Ureter (tissue), 1 donor: ENCODE measurements at regions not wholly inside any gene's neighbourhood (a gene's known extent, or its start where the extent isn't known, plus 50 kb on each side); places are given as distances from the start of the nearest gene placed in this dataset.

Experiments used
- DNase-seq: peaks from one replicate; pipeline ENCODE4 v3.0.0-alpha.2; 2020; ENCODE audit warnings: low spot score
- donor health status: DM: yes; HTN: yes; CAD: no.

DNA sequence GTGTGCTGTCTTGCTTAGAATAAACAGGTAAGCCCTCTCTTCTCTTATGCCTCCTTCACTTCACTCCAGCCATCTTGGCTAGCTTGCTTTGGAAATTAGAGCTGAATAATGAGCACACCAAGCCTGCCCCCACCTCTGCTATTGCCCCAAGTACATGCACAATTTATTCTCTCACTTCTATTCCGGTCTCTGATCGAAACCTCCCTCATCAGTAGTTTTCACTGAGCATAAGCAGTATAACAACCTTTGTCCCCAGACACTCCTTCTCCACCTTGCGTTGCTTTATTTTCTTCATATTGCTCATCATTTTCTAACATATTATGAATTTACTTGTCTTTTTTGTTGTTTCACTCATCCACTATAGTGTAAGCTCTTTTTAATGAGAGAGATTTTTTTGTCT lies 253.4 kb downstream of the GXYLT1 start:
- no peak for DNase-seq

DNA sequence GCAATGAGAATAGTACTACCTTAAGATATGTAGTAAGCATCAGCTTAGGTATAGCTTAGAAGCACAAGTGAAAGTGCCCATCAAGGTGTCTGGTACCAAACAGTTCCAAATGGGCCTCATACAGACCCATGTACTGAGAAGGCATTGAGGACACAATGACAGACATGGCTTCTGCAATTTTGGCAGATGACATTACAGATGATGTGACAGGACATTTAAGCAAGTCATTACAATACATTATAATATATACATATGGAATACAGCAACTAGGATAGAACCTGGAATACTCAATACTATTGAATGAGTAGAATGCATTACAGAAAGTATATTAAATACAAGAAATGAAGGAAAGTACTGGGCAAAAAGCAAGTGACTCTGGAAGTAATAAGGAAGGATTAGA lies 256.4 kb downstream of the GXYLT1 start:
- DNase-seq = no peak

DNA sequence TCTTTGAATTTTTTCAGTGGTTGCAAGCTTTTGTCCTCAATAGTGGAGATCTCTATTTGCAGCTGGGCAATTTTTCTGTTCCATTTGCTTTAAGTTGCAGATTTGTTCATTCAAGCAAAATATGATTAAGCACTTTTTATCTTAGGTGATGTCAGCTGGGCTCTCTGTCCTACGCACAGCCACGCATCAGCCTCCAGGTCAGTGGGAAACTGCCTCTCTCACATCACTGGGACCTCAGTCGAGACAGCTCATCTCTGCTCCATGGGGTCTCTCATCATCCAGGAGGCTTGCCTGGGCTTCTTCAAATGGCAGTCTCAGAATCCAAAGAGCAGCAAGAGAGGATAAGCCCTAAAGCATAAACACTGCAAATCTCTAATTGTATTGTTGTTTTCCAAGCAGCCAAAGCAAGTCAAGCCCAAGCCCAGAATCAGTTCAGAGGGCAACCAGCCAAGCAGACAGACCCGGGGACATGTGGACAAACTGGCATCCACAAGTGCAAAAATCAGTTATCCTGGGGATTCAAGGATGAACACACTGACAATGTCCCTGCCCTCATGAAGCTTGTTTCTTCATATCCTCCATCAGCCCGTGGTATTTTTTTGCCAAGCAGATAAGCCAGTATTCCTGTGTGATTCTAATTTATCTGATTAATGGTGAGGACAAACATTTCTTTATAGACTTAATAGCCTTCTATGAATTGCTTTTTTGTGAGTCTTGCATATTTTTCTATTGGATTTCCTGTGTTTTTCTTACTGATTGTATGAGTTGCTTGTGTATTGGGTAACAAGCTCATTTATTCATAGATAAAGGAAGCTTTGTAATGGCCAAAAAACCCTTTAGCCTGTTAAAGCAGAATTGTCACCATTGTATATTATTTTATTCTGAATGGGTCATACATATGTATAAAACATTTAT lies 262.5 kb downstream of the GXYLT1 start:
- DNase-seq = no peak

DNA sequence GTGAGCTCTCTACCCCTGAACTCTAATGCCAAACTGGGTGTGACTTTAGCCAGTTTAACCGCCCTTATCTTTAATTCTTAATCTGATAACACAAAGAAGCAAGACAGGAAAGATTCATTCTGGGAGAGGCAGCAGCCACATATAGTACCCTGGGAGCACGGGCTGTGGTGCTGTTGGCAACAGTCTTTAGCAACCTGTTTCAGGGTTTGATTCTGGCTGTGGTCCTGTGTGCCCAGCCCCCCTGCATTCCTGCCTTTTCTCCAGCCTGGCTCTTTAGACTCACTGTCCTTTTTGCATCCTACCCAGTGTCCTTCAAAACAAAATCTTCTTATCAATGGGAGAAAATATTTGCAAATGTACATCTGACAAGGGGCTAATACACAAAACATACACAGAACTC lies 275.2 kb downstream of the GXYLT1 start:
- DNase-seq = no peak

DNA sequence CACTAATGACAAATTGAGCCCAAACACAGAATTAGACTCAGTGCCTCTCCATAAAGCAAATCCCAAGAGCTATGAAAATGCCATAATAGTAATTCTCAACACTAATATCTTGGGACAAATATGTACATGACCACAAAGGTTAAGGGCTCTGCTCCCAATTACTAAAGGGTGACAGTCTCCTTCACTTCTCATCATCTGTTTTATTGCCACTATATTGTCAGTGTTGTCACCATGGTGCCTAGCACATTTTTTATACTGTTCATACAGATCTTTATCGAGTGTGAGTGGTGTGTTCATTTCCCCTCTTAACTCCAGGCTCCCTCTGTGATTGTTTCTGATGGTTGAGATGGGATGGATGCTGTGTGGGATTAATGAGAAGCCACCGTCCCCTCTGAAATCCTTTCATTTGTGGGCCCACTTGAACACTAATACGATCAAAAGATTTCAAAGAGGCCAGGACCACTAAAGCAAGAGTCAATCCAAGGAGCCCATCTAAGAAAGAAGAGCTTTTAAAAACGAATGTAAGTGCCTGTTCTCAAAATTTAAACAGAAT lies 277.7 kb downstream of the GXYLT1 start:
- no peak for DNase-seq

DNA sequence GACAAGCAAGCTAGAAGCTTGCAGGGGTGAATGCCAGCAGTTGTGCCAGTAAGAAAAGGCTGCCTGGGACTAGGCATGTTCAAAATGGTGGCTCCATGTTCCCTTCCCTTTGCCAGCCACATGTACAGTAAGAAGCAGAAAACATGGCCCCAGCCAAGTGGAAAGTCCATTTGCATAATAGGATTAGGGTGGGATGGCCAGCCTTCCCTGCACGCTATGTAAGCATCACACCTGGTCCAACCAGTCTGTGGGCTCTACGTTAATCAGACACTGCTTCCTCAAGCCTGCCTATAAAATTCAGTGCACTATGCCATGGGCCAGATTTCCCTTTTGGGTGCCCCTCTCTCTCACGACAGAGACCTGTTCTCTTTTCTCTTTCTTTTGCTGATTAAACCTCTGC lies 288.4 kb downstream of the GXYLT1 start:
- no peak for DNase-seq

DNA sequence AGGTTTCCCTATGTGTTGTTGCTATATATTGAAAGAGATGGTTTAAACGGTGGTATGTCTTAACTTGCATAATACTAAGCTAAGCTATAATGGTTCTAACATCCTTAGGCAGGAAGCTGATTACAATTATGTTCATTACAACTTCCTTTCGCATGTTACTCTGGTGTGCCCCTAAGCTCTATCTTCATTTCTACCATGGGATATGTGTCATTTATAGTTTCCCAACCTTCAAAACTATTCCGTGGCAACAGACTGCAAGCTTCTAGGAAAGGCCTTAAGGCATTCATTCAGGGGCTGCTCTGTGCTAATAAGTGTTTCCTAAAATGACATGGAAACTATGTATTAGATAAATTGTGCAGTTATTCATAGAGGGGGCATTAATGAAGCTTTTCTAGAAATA lies 294.6 kb downstream of the GXYLT1 start:
- no peak for DNase-seq

DNA sequence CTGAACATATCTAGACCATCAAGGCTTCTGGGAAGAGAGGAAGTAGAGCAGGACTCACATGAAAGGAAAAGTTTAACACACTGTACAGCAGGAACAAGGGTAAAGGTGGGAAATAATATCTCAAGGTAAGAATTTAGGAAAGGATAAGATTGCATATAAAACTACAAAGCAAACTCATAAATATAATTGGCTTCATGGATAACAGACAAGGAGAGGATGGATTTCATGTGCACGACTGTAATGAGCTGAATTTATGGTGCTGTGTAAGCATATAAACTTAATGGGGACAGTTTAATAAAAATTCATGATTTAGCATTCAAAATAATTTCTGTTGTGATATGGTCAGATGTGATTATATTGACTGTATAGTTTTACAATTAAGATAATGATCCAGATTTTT lies 298.0 kb downstream of the GXYLT1 start:
- no peak for DNase-seq

DNA sequence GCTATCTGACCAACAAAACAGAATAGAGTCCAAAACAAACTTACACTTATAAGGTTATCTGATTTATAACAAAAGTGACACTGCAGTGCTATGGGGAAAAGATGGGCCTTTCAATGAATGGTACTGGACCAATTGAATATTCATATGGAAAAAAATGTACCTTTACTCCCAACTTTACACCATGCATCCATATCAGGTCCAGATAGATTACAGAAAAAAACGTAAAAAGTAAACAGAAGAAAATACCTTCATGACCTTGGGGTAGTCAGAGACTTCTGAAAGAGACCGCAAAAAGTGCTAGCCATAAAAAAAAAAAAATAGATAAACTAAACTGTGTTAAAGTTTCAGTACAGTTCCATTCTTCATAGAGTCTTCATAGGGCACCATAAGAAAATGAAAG lies 308.3 kb downstream of the GXYLT1 start:
- DNase-seq = no peak

DNA sequence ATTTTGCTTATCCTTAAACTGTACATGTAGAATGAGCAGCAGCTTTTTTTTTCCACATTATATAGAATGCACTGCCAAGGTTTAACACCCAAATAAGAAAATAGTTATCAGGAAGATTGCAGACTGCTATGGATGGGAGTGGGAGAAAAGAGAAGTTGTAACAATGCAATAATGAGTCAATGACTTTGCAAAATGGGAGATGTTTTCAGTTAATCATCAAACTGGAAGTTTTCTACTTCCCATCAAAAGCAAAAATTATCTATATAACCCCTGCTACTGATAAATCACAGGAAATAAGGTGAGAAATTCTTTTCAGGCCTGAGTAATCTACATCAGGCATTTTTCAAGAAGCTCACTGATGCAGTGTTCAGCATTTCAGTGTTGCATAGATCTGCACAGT lies 309.1 kb downstream of the GXYLT1 start:
- no peak for DNase-seq

DNA sequence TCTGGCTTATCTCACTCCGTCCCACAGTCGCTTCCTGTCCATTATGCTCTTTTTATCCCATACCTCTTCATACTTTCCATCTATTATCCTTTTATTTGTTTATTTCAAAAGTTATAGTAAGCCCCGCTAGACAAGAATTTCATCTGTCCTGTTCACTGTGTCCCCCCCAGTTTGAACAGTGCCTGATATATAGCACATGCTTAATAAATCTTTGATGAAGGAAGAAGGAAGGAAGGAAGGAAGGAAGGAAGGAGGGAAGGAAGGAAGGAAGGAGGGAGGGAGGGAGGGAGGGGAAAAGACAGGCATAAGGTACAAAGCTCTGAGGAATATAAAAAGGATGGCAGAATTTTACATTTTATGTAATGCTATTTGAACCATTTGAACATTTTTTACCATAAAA lies 324.7 kb downstream of the GXYLT1 start:
- DNase-seq = no peak

DNA sequence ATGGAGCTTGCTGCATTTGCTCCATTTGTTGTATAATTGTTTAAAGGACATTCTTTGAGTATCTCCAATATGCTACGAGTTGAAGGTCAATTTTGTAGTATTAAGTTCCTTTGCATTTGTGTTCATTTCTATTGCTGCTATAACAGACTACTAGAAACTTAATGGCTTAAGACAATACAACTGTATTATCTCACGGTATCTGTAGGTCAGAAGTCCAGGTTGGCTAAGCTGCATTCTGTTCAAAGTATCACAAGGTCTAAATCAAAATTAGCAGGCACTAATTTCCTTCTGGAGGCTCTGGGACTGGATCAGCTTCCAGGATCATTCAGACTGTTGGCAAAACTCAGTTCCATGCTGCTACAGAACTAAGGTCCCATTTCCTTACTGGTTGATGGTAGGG lies 340.6 kb downstream of the GXYLT1 start:
- DNase-seq = no peak

DNA sequence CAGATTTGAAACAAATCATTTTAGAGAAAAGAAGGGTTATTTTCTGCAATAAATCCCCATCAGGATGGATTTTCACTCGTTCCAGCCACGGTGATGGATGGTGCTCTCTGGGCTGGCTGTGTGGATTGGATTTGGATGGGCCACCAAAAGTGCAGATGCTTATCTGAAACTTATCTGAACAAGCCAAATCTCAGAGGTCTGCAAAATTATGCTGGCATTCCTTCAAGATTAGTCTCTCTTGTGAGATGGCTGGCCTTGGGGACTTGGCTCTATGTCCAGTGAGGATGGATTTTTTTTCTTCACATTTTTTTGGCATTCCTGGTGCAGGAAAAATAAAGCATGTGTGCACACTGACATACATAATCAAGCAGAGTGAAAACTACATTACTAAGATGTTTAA lies 341.9 kb downstream of the GXYLT1 start:
- DNase-seq = no peak

DNA sequence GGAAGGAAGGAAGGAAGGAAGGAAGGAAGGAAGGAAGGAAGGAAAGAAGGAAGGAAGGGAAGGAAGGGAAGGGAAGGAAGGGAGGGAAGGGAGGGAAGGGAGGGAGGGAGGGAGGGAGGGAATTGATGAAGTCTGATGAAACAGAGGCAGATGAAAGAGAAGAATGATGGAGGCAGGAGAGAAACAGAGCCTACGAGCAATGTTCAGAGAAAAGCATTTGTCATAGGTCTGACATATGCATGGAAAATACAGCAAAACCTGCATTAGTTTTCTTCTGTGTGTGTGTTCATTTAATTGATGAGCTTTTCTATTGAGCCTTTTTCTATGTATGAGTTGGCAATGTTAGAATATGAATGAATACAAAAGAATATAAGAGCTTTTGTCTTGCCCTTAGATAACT lies 343.4 kb downstream of the GXYLT1 start:
- no peak for DNase-seq

DNA sequence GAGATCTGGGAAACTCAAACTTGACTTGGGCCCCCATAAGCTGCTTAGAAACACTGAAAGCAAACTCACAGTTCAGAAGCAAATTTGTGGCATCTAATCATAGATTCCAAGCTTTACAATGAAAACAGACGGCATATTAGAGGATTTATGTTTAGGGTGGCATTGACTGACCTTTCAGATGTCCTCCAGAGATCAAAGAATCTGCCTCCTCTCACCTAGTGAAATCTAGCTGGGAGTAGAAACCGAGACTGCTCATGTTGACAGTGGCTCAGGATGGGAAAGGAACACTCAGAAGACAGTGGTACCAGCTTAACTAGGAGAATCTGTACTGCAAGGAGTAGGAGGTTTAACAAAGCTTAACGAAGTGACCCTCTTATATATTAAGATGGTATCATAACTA lies 345.0 kb downstream of the GXYLT1 start:
- DNase-seq = no peak

DNA sequence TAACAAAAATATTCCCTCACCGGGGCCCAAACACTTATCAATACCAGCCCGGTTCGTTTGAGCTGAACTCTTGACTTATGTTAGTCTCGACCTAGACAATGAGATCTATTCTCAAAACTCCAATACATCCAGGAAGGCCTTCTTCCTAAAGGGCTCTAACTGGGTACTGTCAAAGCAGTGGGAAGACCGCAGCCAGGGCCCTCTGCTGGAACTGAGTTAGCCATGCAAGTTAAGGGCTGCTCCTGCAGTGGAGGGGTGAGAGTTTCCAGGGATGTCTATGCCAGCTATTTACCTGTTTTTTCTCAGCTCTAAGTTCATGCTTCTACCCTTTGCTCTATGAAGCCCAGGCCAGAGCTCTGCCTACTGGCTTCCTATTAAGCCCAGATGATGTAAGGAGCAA lies 348.8 kb downstream of the GXYLT1 start:
- no peak for DNase-seq

DNA sequence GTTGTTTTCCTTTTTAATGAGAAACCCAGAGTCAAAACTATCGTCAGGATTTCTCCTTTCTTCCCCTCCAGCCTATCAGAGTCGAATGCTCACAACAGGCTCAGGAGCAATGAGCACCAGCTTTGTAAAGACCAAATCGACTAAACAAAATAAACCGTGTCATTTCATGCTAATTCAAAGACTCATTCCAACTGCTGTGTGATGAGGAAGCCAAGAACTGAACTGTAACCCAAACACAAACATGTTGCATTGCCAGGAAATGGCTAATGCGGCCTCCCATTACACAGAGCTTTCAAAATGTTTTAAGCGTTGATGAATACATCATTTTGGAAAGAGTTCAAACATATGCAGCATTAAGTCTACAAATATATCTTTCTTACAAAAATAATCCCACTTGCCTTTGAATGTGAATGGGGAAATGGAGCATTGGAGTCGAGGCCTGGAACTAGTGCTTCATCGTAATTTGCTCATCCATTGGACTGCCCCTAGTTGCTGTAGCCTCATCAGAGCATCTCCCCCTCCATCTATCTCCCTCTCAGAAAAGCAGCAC lies 349.5 kb downstream of the GXYLT1 start:
- DNase-seq = no peak

DNA sequence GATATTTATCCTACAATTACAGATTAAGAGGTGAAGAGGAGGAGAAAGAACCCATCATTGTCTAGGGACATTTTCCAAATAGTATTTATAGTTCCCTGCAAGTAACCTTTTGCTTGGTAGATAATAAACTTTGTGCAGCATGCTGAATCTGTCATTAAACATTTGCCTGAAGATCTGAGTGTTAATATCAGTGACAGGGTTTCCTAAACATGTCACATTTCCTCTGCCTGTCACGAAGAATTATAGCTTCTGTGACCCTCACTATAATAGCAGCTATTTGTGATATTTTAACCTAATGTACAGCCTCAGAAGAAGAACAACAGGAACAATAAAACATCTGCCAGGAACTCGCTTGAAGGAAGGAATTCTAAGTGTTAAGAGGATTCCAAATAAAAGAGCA lies 350.3 kb downstream of the GXYLT1 start:
- no peak for DNase-seq

DNA sequence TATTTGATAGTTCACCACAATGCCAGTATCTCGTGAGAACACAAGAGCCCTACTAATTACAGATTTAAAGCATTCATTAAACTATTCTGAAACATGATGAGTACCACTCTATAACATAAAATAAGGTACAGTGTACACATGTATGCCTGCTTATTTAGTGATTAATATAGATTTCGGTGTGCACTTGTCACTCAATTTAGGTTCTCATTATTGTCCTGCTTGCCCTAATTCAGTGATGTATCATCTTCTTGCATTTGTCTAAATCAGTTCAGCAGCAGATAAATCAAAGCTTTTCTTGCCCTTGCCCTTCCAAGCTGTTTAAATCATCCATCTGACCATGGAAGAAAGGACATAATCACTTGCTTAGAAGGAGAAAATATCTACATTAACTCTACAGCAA lies 359.7 kb downstream of the GXYLT1 start:
- DNase-seq = no peak

DNA sequence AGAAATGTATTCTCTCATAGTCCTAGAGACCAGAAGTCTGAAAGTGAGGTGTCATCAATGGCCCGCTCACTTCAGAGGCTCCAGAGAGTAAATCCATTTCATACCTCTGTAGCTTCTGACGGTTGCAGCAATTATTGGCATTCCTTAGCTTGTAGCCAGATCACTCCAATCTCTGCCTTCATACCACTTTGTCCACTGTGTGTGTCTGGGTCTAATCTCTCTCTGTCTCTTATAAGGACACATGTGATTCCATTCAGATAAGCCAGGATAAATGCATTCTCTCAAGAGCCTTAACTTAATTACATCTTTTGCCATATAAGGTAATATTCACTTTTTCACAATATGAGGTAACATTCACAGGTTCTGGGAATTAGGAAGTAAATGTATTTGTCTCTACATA lies 365.7 kb downstream of the GXYLT1 start:
- no peak for DNase-seq

DNA sequence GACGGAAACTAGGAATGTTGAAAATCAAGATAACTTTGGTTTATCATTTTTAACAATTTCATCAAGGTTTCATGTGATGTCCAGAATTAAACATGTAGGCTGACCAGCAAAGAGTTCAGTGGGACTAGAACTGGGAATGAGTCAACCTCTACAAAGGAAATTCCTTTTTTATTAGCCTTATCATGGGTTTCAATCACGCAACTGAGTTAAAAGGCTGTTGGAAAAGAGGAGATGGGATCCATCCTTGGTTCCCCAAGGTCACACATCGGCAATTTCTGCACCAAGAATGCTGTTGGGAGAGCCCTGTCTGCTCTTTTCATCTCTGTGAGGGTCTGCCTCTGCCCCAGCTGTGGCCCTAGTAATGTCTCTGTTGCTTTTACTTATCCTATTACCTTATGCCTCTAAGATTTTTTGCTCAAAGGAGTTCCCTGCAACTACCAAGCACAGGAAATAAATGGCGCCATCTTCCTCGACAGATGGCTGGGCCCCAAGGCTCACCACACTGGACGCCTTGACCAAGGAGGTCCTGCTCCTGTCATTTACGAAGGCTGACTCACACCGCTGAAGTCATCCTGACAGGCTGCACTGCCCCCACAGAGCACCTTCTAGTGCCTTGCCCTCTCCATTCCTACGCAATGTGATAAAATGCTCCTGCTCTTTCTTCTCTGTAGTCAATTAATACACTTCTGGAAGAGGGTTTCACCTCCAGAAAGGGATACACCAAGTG lies 367.4 kb downstream of the GXYLT1 start:
- no peak for DNase-seq

DNA sequence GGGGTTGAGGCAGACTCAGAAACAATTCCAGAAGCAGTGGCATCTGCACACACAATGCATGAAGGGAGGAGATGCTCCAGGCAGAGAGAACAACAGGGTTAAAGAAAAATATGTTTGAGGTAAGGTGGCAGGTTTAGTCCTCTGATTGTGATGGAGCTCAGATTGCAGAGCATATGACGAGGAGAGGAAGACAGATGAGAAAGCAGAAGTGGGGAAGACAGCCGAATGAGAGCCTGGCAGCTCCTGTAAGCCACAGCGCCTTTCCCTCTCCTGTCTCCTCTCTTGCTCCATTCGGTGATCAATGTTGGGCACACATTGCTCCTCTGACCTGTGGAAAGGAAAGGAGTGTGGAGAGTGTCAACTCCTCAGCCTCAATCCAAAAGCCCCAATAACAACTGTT lies 372.2 kb downstream of the GXYLT1 start:
- DNase-seq = no peak

DNA sequence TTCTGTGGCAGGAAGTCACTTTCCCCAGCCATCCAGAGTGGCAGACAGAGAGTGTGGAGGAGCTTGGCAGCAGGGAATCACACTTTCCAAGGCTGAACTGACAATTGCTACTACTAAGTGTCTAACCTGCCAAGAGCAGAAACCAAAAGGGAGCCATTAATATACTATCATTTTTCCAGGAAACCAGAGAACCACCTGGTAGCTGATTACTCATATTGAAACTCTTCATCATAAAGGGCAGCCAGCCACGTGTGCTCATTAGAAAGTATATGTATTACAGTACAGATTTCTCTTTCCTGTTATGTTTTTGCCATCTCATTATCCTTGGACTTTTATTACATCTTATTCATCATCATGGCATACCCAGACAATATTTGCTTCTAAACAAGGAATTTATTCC lies 374.9 kb downstream of the GXYLT1 start:
- DNase-seq = no peak
